Type B pancreatic cell (in vitro differentiated cells): ENCODE measurements at regions not wholly inside any gene's neighbourhood (a gene's known extent, or its start where the extent isn't known, plus 50 kb on each side); places are given as distances from the start of the nearest gene placed in this dataset.

Experiments
- DNase-seq: peaks from one replicate; pipeline ENCODE4 v3.0.0; 2021; ENCODE audit warnings: mixed read lengths; ENCODE audit not compliant: unreplicated experiment; ENCODE audit errors: extremely low spot score
- H3K27ac Mint-ChIP-seq: 2 replicates; pipeline ENCODE4 v1.8.0; 2021; ENCODE audit warnings: mild to moderate bottlenecking, mixed read lengths
- H3K27me3 Mint-ChIP-seq: 2 replicates; pipeline ENCODE4 v1.8.0; 2021; ENCODE audit warnings: mixed read lengths
- H3K36me3 Mint-ChIP-seq: 2 replicates; pipeline ENCODE4 v1.8.0; 2021; ENCODE audit warnings: mixed read lengths
- H3K4me1 Mint-ChIP-seq: one replicate; pipeline ENCODE4 v1.8.0; 2021; ENCODE audit warnings: mixed read lengths; ENCODE audit not compliant: unreplicated experiment
- H3K4me3 Mint-ChIP-seq: 2 replicates; pipeline ENCODE4 v1.8.0; 2021; ENCODE audit warnings: mild to moderate bottlenecking, mixed read lengths
- H3K9me3 Mint-ChIP-seq: 2 replicates; pipeline ENCODE4 v1.8.0; 2021; ENCODE audit warnings: mixed read lengths
- CTCF ChIP-seq: fragments of 200-600 bp; sonication (generic); conservative IDR thresholded peaks from 2 replicates; pipeline ENCODE4 v1.5.0; 2021; ENCODE audit warnings: antibody characterized with exemption, mild to moderate bottlenecking

GRCh38 chr2:180314086-180314485 lies 307.0 kb upstream of the CWC22 start:
- no peaks in the 10 kb centered on the region for H3K36me3 Mint-ChIP-seq
- TF ChIP-seq CTCF: no peak
- H3K4me3 Mint-ChIP-seq: no peak overlapping the region
- no peaks in the 10 kb centered on the region for H3K4me1 Mint-ChIP-seq
- no peak for DNase-seq
- no peak overlapping the region for H3K27ac Mint-ChIP-seq
- peaks cover 3% of the 10 kb centered on the region for H3K9me3 Mint-ChIP-seq
- H3K27me3 Mint-ChIP-seq: no peaks in the 10 kb centered on the region

GRCh38 chr2:180312542-180312941 lies 305.4 kb upstream of the CWC22 start:
- Mint-ChIP-seq H3K4me1 (no peaks in the 10 kb centered on the region), H3K9me3 (peaks cover 3% of the 10 kb centered on the region), H3K36me3 (no peaks in the 10 kb centered on the region), H3K4me3 (no peak overlapping the region), H3K27me3 (no peaks in the 10 kb centered on the region), H3K27ac (no peak overlapping the region)
- DNase-seq: no peak
- TF ChIP-seq CTCF: no peak

- DNase-seq: no peak
- Mint-ChIP-seq H3K27me3 (no peaks in the 10 kb centered on the region), H3K36me3 (no peaks in the 10 kb centered on the region), H3K9me3 (no peaks in the 10 kb centered on the region), H3K4me3 (no peak overlapping the region), H3K27ac (no peak overlapping the region), H3K4me1 (no peaks in the 10 kb centered on the region)
- TF ChIP-seq CTCF: no peak
These were observed 300.0 kb upstream of the CWC22 start for GRCh38 chr2:180307096-180307495.

- TF ChIP-seq CTCF: no peak
- no peak for DNase-seq
- no peak overlapping the region for H3K4me3 Mint-ChIP-seq
- H3K27ac Mint-ChIP-seq: no peak overlapping the region
- H3K4me1 Mint-ChIP-seq: no peaks in the 10 kb centered on the region
- no peaks in the 10 kb centered on the region for H3K27me3 Mint-ChIP-seq
- H3K9me3 Mint-ChIP-seq: no peaks in the 10 kb centered on the region
- no peaks in the 10 kb centered on the region for H3K36me3 Mint-ChIP-seq
These were observed 299.2 kb upstream of the CWC22 start for GRCh38 chr2:180306346-180306745.

GRCh38 chr2:180291552-180292421 lies 284.7 kb upstream of the CWC22 start:
- Mint-ChIP-seq H3K4me1 (no peaks in the 10 kb centered on the region), H3K27me3 (no peaks in the 10 kb centered on the region), H3K36me3 (no peaks in the 10 kb centered on the region), H3K27ac (no peak overlapping the region), H3K4me3 (no peak overlapping the region), H3K9me3 (no peaks in the 10 kb centered on the region)
- TF ChIP-seq CTCF: no peak
- no peak for DNase-seq
